ENCODE measurements at regions not wholly inside any gene's neighbourhood (a gene's known extent, or its start where the extent isn't known, plus 50 kb on each side); places are given as distances from the start of the nearest gene placed in this dataset.
"Not testable (repeated sequence)": the region's sequence is repeated elsewhere in the genome, so short reads cannot be mapped to it uniquely, and the experiment has no call there.

DNA sequence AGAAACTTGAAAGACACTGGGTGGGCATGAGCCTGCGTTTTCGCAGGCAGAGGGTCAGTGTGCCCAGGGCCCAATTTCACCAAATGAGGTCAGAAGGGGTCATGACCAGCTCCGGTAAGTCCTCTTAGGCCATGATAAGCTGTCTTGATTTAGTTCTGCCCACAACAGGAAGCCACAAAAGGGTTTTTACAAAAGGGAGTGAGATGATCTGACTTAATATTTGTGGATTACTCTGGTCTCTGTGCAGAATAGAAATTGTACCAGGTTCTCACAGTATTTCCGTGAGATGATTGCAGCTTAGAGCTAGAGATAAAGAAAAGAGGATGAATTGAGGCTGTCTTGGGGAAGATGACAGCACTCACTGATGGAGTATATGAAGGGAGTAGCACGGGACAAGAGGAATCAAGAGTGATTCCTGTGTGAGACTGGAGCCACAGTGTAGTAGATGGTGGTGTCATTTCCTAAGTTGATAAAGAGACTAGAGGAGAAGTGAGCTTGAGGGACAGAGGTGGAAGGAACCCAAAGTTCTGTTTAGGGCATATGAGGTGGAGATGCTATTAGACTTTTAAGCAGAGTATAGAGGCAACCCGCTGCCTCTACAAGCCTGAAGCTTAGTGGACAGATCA, 288.3 kb upstream of the AMIGO2 start:
- DNase-seq: no peak

DNA sequence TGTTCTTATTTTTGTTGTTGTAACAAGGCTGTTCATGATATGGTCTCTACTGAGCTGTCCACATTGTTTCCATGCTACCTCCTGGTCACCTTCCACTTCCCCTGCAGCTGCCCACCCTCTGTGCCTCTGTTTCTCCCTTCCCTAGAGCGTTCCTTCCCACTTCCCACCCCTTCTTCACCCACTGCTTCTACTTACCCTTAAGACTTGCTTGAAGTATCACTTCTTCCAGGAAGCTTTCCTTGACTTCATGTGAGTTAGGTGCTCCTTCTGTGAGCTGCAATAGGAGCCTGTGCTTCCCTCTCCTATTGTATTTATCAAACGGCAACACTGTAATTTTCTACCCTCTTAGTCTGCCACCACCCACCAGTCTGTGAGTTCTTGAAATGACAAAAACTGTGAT, 286.8 kb upstream of the AMIGO2 start:
- DNase-seq: no peak

DNA sequence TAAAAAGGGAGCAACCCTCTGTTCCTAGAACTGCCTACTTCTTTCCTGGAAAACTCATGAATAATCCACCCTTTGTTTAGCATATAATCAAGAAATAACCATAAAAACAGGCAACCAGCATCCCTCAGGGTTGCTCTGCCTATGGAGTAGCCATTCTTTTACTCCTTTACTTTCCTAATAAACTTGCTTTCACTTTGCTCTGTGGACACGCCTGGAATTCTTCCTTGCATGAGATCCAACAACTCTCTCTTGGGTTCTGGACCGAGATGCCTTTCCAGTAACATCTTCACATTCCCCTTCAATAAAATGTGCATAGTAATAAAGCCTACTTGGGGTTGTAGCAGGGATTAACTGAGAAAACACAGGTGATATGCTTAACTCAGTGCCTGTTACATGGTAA, 286.4 kb upstream of the AMIGO2 start:
- DNase-seq: no peak

DNA sequence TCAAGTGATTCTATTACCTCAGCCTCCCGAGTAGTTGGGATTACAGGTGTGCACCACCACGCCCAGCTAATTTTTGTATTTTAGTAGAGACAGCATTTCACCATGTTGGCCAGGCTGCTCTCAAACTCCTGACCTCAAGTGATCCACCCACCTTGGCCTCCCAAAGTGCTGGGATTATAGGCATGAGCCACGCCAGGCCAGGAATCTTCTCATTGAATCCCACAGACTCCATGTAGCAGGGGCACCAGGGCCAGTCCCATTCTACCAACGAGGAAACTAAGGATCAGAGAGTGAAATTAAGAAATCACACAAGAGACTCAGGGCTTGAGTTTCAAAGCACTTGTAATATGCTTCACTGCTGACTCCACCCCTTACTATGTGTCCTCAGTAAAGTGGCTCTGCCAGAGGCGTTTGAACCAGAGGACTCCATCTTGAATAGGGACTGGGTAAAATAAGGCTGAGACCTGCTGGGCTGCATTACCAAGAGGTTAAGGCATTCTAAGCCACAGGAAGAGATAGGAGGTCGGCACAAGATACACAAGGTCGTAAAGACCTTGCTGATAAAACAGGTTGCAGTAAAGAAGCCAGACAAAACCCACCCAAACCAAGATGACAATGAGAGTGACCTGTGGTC, 285.8 kb upstream of the AMIGO2 start:
- peak in 1 of 2 donors; percentile 22 for DNase-seq

DNA sequence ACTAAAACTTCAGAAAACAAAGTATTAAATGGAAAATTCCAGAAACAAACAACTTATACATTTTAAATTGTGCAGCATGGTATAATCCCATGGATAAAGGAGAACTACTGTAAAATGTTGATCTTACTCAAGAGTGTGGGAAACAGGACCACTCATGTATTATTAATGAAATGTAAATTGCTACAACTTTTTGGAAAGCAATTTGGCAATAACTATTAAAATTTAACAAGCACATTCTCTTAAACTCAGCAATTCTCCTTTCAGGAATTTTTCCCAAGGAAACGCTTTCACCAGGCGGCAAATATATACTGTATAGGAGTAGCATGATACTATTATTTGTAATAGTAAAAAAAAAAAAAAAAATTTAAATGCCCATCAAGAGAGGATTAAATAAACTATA, 284.5 kb upstream of the AMIGO2 start:
- no peak for DNase-seq

DNA sequence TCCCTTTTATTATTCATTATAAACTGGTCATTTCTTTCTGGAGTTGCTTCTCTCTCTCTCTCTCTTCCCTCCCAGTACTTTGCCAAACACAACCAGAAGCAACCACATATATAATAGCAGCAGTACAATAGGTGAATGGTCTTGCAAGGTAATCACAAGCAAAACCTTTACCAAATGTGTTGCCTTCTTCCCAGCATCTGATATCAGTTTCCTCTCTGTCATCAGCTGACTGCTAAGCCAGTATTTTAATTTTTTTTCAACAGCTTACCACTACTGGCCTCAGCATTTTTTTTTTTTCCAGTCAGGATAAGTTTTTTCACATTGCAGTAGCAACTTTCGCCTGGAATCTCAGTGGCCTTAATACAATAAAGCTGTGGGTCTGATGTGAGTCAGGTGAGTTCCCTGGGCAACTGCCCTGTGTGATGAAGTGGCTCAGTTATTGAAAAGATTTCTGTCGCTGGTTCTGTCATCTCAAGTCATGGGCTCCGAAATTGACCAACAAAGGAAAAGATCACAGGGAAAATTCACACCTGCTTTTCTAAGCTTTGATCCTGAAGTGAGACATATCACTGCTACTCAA, 282.5 kb upstream of the AMIGO2 start:
- peak in 1 of 2 donors; percentile 11 for DNase-seq

- peak; percentile 54 to 55 for DNase-seq
Measured at GRCh38 chr12:47361389-47362021, 281.7 kb upstream of the AMIGO2 start.

DNA sequence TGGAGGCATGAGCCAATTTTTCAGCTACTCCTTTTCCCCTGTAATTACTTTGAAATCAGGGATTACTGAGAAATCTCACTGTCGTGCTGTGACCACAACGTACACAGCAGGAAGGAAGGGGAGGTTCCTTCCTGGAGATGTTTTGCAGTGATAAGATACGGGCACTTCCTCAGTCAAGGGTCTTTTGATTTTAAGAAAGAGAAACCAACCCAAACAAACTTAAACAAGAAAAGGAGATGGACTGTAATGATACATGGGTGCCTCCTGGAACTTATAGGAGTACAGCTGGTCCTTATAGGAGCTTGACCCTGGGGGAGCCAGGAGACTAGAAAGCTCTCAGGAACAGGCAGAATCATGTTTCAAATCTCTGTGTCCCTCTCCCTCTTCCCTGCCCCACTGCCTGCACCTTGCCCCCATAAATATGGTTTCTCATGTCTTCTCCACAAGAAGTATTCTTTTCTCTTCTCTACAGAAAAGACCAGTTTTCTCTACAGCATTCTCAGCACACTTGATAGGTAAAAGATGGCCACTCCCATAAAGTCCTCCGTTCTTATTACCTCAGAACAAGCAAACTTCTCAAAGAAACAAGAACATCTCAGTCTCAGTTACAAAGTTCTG, 281.1 kb upstream of the AMIGO2 start:
- DNase-seq: peak; percentile 43 to 44

DNA sequence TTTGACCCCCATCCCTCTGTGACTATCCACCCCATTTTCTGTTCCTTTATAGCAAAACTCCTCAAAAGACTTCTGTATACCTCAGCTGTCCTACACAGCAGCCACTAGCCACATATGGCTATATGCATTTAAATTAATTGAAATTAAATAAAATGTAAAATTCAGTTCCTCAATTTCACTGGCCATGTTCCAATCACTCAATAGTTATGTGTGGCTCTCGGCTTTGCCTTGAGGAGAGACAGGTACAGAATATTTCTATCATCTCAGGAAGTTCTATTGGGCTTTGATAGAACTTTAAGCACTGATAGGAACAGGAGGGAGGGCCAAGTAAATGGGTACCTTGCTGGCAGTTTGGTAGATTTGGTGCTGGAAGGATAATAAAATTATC, 280.3 kb upstream of the AMIGO2 start:
- DNase-seq: no peak

DNA sequence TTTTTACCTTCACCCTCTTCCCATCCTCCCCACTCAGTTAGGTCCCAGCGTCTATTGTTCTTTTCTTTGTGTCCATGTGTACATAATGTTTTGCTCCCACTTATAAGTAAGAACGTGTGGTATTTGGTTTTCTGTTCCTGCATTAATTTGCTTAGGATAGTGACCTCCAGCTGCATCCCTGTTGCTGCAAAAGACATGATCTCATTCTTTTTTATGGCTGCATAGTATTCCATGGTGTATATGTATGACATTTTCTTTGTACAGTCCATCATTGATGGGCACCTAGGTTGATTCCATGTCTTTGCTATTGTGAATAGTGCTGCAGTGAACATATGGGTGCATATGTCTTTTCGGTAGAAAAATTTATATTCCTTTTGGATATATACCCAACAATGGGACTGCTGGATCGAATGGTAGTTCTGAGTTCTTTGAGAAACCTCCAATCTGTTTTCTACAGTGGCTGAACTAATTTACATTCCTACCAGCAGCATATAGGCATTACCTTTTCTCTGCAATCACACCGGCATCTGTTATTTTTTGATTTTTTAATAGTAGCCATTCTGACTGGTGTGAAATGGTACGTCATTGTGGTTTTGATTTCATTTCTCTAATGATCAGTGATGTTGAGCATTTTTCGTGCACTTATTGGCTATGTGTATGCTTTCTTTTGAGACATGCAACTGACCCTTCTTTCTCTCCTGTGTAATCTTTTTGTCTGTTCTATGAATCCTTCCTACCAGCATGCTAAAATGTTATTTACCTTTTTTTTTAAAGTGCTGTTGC, 279.7 kb upstream of the AMIGO2 start:
- no peak for DNase-seq

DNA sequence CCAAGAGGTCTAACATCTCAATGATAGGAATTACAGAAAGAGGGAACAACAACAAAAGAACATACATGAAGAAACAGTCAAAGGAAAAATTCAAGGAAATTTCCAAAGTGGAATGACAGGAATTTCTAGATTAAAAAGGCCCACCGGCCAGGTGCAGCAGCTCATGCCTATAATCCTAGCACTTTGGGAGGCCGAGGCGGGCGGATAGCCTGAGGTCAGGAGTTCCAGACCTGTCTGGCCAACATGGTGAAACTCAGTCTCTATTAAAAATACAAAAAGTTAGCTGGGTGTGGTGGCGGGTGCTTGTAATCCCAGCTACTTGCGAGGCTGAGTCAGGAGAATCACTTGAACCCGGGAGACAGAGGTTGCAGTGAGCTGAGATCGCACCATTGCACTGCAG, 277.2 kb upstream of the AMIGO2 start:
- DNase-seq: not testable (repeated sequence)

DNA sequence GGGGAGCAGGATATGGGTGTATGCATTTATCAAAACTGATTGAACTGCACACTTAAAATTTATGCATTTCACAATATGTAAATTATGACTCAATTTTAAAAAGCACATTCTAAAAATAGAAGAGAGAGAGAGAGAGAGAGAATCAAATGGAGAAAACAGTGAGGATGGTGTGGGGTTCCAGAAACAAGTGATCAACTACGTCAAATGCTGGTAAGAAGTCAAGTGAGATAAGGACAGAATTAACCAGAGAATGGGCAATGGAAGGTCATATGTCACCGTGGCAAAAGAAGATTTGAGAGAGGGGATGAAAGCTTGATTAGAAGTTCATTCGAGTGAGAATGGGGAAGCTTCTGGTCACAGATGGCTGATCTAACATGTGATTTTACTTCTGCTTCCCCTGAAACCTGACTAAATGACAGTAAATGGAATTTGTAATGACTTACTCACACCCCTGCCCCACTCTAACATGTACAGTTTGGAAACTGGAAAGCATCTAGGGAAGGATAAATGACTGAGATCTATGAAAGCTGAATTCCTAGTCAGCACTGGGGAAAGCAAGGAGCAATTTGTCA, 276.5 kb upstream of the AMIGO2 start:
- DNase-seq: peak; percentile 28

- DNase-seq: no peak
Measured at GRCh38 chr12:47353508-47353907, 273.7 kb upstream of the AMIGO2 start.

DNA sequence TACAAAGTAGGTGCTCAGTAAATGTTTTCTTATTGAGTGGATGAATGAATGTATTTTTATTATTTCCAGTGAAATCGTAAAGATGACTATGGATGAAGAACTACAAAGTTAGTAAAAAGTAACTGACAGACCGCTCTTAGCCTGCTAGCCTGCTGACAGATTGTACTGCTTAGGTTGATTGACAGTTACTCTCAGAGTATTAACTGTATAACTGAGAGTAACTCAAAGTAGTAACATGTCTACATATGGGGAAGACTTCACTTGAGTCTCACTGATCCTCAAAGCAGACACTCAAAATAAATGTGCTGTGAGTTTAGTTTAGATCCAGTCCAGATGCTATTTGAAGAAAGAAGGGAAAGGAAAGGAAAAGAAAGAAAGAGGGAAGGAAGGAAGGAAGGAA, 272.3 kb upstream of the AMIGO2 start:
- DNase-seq: no peak

DNA sequence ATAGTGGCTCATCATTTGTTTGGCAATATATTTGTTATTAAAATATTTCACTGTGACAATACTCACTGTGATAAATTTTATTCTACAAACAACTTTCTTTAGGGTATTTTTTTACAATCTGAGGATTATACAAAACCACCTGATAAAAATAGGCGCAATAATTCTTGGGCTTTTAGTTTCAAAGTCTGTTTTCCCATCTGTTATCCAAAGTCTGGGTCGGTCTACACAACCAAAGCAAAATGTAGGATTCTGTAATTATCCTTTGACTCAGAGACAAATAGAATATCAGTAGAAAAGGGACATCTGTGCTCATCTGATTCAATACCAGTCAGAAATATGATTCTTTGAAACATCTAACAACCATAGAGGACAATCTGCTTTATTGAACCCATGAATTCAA, 271.8 kb upstream of the AMIGO2 start:
- no peak for DNase-seq

DNA sequence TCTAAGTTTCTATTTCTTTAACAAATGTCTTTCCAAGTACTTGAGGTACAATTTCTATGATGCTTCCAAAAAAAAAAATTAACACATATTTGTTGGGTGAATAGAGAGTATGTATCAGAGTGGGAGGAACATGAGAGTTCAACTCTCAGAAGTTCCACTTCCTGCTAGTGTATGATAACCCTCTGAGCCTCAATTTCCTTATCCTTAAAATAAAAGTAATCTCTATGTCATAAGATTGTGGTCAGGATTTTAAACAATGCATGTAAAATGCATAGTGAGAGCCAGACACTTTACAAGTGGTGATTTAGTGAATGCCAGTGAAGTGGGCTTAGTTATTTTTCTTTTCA, 270.3 kb upstream of the AMIGO2 start:
- DNase-seq: no peak

GRCh38 chr12:47349137-47350061, 269.6 kb upstream of the AMIGO2 start:
- peak; percentile 23 to 26 for DNase-seq

DNA sequence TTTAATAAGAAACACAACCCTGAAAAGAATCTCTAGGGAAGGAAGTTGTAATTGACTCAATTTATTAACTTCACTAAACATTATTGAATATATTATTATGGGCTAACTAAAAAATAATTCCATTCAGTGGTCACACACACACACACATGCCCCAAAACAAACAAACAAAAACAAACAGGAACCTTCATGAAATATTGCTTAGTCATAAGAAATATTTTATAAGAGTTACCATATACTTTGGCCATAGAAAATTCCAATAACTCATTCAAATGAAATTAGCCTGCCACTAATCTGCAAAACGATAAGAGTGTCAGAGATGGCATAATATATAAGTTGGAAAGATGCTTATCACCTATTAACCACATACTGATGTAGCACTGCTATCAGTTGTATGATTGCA, 268.4 kb upstream of the AMIGO2 start:
- no peak for DNase-seq

- DNase-seq: no peak
Measured at GRCh38 chr12:47346251-47347019, 266.7 kb upstream of the AMIGO2 start.

- DNase-seq: no peak
Measured at GRCh38 chr12:47343684-47344567, 264.2 kb upstream of the AMIGO2 start.

Data from activated CD4-positive, alpha-beta T cell treated with anti-CD3 and anti-CD28 coated beads for 4 hours (primary cell).